ENCODE measurements at regions not wholly inside any gene's neighbourhood (a gene's known extent, or its start where the extent isn't known, plus 50 kb on each side); places are given as distances from the start of the nearest gene placed in this dataset.

DNA sequence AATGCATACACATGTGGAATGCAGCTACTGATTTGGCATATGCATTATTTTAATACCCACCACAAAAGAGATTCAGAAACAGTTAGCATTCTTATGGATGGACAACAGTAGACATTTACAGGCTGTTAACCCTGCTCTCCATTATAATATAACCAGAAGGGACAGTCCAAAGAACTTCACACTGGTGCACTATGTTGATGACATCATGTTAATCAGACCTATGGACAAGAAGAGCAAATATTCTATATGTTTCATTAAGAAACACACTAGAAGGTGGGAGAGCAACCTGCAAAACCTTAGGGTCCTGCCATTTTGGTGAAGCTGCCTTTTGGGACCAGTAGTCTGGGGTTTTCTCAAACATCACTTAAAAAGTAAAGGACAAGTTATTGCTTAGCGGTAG lies 701.3 kb downstream of the UQCRFS1 start:
- H3K4me2 ChIP-seq (ENCODE audit: low read length) = no peak overlapping the region
- H3K9me3 ChIP-seq (replicated peaks; ENCODE audit: low read length) = no peaks in the 10 kb centered on the region
- H3K4me3 ChIP-seq (ENCODE audit: low read length) = no peak overlapping the region
- no peak overlapping the region for H3K9ac ChIP-seq (ENCODE audit: low read depth, low read length)
- H3K27me3 ChIP-seq (ENCODE audit: control insufficient read depth, insufficient read depth, low read length) = no peaks in the 10 kb centered on the region
- no peaks in the 10 kb centered on the region for H3K4me1 ChIP-seq (ENCODE audit: control insufficient read depth, insufficient read depth, low read length)
- H3K36me3 ChIP-seq (ENCODE audit: insufficient read depth, low read length) = no peaks in the 10 kb centered on the region

DNA sequence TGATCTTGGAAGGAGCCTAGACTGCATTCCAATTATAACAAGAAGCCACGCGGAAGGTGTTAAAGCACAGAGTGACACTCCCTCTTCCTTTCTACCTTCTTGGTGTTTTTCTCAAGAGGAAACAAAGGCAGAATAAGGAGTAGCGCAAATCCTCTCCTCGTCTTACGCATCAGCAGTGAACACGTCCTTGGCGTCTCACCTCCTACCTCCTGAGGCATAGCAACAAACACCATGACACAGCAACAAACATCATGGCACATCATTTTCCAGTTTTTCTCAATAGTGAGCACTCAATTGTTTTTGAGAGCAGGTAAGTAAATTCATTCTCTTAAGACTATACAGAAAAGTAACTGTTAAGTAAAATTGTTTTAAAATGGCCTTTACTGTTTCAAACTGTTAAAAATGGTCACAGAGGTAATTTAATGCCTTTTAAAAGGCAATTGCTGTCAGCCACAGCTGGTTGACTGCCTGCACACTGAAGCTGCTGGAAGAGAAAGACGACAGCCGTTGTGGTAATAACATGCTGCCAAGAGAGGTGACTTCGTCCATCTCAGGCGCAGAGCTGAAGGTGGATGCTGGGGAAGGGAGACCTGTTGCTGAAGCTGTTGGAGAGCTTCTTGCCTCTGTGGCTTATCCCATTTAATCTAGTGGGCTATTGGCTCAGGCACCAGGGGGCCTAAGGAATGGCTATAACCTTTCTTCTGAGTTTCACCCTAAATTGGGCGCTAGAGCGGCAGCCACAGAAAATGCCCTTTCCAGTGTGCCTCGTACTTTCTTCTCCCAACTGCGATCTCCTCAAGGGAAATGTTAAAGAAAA lies 703.7 kb downstream of the UQCRFS1 start:
- Histone ChIP-seq H3K4me2 (ENCODE audit: low read length) (no peak overlapping the region), H3K9me3 (replicated peaks; ENCODE audit: low read length) (no peaks in the 10 kb centered on the region), H3K9ac (ENCODE audit: low read depth, low read length) (no peak overlapping the region), H3K4me3 (ENCODE audit: low read length) (no peak overlapping the region), H3K4me1 (ENCODE audit: control insufficient read depth, insufficient read depth, low read length) (no peaks in the 10 kb centered on the region), H3K36me3 (ENCODE audit: insufficient read depth, low read length) (no peaks in the 10 kb centered on the region), H3K27me3 (ENCODE audit: control insufficient read depth, insufficient read depth, low read length) (no peaks in the 10 kb centered on the region)

DNA sequence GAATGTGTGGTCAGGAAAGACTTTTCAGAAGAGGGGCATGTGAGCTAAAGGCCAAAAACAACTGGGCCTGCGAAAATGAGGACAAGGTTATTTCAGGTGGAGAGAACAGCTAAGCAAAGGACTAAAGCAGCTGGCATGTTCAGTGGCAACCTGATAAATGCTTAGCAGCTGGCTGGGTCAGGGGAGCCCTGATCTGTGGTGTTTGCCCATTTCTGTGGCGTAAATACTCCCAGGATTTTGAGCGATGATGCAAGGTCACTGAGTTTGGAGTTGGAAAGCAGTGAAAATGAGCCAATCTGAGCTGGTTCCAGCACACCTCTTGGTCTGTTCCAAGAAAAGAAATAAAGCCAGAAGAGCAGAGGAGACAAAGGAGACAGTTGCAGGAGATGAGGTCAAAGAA lies 704.3 kb downstream of the UQCRFS1 start:
- H3K9me3 ChIP-seq (replicated peaks; ENCODE audit: low read length) = no peaks in the 10 kb centered on the region

DNA sequence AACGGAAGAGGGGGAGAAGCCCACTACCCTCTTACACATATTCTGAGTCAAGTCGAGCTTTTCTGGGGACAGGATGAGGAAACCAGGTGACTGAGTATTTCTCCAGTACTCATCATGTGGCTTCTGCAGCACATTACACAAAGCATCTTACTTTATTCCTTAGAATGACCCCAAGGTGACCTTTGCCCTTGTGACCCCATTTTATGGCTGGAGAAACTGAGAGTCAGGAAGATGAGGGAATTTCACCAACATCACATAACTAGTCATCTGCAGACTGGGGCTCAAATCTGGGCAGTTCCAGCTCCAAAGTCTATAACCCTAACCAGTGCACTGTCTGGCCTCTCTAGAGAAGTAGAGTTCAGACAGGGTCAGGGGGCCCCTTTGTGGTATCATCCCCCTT lies 707.0 kb downstream of the UQCRFS1 start:
- no peak overlapping the region for H3K4me3 ChIP-seq (ENCODE audit: low read length)
- H3K9ac ChIP-seq (ENCODE audit: low read depth, low read length) = no peak overlapping the region
- H3K36me3 ChIP-seq (ENCODE audit: insufficient read depth, low read length) = no peaks in the 10 kb centered on the region
- H3K27me3 ChIP-seq (ENCODE audit: control insufficient read depth, insufficient read depth, low read length) = no peaks in the 10 kb centered on the region
- no peaks in the 10 kb centered on the region for H3K4me1 ChIP-seq (ENCODE audit: control insufficient read depth, insufficient read depth, low read length)
- H3K9me3 ChIP-seq (replicated peaks; ENCODE audit: low read length) = no peaks in the 10 kb centered on the region
- no peak overlapping the region for H3K4me2 ChIP-seq (ENCODE audit: low read length)

More for the DNA sequence above, 704.3 kb downstream of the UQCRFS1 start:
- H3K36me3 ChIP-seq (ENCODE audit: insufficient read depth, low read length) = no peaks in the 10 kb centered on the region
- H3K4me3 ChIP-seq (ENCODE audit: low read length) = no peak overlapping the region
- no peak overlapping the region for H3K4me2 ChIP-seq (ENCODE audit: low read length)
- no peaks in the 10 kb centered on the region for H3K4me1 ChIP-seq (ENCODE audit: control insufficient read depth, insufficient read depth, low read length)
- H3K9ac ChIP-seq (ENCODE audit: low read depth, low read length) = no peak overlapping the region
- H3K27me3 ChIP-seq (ENCODE audit: control insufficient read depth, insufficient read depth, low read length) = no peaks in the 10 kb centered on the region

DNA sequence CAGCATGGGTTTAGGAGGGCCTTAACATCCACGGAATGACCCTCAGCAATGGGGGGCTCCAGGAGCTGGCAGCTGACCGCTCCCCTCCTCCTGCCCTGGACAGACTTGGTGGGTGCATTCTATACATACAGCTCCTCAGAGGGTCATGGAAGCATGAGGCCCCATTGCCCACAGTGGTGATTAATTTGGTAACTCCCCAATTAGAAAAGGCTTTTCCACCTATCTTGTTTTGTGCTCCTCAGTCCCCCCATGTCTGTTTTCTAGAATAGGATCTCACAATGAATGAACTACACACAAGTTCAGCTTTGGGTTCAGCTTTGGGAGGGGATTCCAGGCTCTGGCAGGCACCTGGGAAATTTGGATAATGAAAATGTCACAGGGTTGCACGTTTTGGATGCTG lies 707.8 kb downstream of the UQCRFS1 start:
- H3K4me3 ChIP-seq (ENCODE audit: low read length) = no peak overlapping the region
- no peaks in the 10 kb centered on the region for H3K36me3 ChIP-seq (ENCODE audit: insufficient read depth, low read length)
- no peaks in the 10 kb centered on the region for H3K9me3 ChIP-seq (replicated peaks; ENCODE audit: low read length)
- H3K9ac ChIP-seq (ENCODE audit: low read depth, low read length) = no peak overlapping the region
- H3K4me2 ChIP-seq (ENCODE audit: low read length) = no peak overlapping the region
- no peaks in the 10 kb centered on the region for H3K27me3 ChIP-seq (ENCODE audit: control insufficient read depth, insufficient read depth, low read length)
- no peaks in the 10 kb centered on the region for H3K4me1 ChIP-seq (ENCODE audit: control insufficient read depth, insufficient read depth, low read length)

DNA sequence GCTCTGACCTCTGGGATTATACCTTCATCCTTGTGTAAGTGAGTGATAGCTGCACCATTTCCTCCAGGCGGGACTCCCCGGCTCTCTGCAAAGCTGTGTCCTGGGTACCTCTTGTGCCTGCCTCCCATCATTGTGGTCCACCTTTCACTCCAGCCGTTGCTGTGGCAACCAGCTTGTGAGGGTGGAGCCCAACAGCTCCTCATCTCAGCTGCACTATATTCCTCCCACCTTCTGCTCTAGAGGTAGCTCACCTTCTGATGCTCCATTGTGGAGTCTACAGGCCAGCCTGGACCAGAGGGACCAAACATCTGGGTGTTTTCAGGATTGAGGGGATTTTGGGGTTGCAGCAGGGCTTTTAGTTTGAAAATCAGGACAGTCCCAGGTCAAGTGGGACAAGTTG lies 708.2 kb downstream of the UQCRFS1 start:
- no peaks in the 10 kb centered on the region for H3K36me3 ChIP-seq (ENCODE audit: insufficient read depth, low read length)
- no peak overlapping the region for H3K4me2 ChIP-seq (ENCODE audit: low read length)
- no peaks in the 10 kb centered on the region for H3K9me3 ChIP-seq (replicated peaks; ENCODE audit: low read length)
- no peaks in the 10 kb centered on the region for H3K4me1 ChIP-seq (ENCODE audit: control insufficient read depth, insufficient read depth, low read length)
- H3K27me3 ChIP-seq (ENCODE audit: control insufficient read depth, insufficient read depth, low read length) = no peaks in the 10 kb centered on the region
- no peak overlapping the region for H3K9ac ChIP-seq (ENCODE audit: low read depth, low read length)
- H3K4me3 ChIP-seq (ENCODE audit: low read length) = no peak overlapping the region

DNA sequence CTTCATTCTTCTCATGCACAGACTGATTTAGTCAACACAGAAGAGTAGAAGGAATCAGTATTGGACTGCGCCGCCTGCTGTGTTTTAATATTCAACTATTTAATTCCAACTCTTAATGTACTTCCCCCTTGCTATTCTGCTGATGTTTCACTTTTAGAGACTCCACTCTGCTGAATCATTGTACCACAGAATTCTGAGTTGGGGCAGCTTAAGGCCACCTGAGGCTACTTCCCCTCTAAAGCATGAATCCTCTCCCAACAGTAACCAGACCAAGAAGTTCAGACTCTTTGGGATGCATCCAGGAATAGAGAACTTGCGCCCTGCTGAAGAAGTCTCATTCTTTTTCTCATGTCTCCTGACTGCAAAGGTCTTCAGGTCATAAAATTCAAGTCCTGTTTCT lies 708.8 kb downstream of the UQCRFS1 start:
- Histone ChIP-seq H3K27me3 (ENCODE audit: control insufficient read depth, insufficient read depth, low read length) (no peaks in the 10 kb centered on the region), H3K4me3 (ENCODE audit: low read length) (no peak overlapping the region), H3K9ac (ENCODE audit: low read depth, low read length) (no peak overlapping the region), H3K4me1 (ENCODE audit: control insufficient read depth, insufficient read depth, low read length) (no peaks in the 10 kb centered on the region), H3K9me3 (replicated peaks; ENCODE audit: low read length) (no peaks in the 10 kb centered on the region), H3K4me2 (ENCODE audit: low read length) (no peak overlapping the region), H3K36me3 (ENCODE audit: insufficient read depth, low read length) (no peaks in the 10 kb centered on the region)

DNA sequence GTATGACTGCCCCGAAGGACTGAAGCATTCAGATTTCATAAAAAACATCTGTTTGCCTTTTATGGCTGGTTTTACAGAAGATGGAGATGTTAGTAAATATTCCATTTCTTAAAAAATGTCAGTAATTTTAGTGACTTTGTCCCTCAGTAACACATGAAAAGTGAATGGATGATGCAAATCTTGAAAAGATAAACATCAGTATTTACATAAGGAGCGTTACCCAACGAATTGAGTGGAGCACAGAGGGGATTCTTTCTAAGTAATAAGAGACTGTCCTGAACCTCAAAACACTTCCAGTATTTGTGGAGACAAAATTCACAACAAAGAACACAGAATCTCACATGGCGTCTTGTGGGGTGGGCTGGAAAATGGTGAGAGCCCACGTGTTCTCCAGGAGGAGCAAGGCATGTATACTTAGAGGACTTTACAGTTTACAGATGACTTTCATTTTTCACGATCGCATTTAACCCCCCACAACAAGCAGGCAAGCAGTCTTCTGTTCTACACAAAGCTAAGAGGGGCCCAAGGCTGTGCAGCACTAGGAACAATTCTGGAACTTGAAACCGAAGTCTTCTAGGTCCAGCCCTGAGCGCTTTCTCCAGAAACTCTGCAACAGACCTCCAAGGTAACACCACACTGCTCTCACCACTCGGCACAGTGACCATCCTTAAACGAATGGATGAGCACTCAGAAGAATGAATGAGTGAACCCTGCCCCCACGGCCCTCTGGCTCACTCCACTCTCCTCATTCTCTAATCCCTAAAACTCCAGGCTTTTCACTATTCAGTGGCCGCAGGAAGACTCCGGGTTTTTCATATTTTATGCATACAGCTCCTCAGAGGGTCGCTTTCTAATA lies 709.8 kb downstream of the UQCRFS1 start:
- H3K36me3 ChIP-seq (ENCODE audit: insufficient read depth, low read length) = no peaks in the 10 kb centered on the region
- no peaks in the 10 kb centered on the region for H3K4me1 ChIP-seq (ENCODE audit: control insufficient read depth, insufficient read depth, low read length)
- H3K9me3 ChIP-seq (replicated peaks; ENCODE audit: low read length) = no peaks in the 10 kb centered on the region
- no peak overlapping the region for H3K4me2 ChIP-seq (ENCODE audit: low read length)
- no peak overlapping the region for H3K4me3 ChIP-seq (ENCODE audit: low read length)
- H3K9ac ChIP-seq (ENCODE audit: low read depth, low read length) = no peak overlapping the region
- H3K27me3 ChIP-seq (ENCODE audit: control insufficient read depth, insufficient read depth, low read length) = no peaks in the 10 kb centered on the region

DNA sequence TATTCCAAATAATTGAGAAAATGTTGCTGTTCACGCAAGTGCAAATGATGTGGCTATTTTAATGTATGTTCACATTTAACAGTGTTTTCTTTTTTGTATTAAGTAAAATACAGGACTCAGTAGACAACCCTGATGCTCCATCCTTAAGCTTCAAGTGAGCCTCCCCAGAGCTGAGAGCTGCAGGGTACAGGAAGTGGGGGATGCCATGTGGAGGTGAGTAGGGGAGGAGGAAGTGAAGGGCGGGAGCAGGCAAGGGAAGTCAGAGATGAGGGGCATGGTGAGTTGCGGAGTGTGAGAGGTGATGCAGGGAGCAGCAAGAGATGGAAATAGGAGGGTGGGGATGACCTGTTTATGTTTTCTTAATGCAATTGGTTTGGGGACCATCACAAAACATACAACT lies 711.0 kb downstream of the UQCRFS1 start:
- H3K4me3 ChIP-seq (ENCODE audit: low read length) = no peak overlapping the region
- H3K4me1 ChIP-seq (ENCODE audit: control insufficient read depth, insufficient read depth, low read length) = peaks cover 2% of the 10 kb centered on the region
- no peak overlapping the region for H3K9ac ChIP-seq (ENCODE audit: low read depth, low read length)
- no peak overlapping the region for H3K4me2 ChIP-seq (ENCODE audit: low read length)
- H3K27me3 ChIP-seq (ENCODE audit: control insufficient read depth, insufficient read depth, low read length) = no peaks in the 10 kb centered on the region
- no peaks in the 10 kb centered on the region for H3K36me3 ChIP-seq (ENCODE audit: insufficient read depth, low read length)
- no peaks in the 10 kb centered on the region for H3K9me3 ChIP-seq (replicated peaks; ENCODE audit: low read length)

DNA sequence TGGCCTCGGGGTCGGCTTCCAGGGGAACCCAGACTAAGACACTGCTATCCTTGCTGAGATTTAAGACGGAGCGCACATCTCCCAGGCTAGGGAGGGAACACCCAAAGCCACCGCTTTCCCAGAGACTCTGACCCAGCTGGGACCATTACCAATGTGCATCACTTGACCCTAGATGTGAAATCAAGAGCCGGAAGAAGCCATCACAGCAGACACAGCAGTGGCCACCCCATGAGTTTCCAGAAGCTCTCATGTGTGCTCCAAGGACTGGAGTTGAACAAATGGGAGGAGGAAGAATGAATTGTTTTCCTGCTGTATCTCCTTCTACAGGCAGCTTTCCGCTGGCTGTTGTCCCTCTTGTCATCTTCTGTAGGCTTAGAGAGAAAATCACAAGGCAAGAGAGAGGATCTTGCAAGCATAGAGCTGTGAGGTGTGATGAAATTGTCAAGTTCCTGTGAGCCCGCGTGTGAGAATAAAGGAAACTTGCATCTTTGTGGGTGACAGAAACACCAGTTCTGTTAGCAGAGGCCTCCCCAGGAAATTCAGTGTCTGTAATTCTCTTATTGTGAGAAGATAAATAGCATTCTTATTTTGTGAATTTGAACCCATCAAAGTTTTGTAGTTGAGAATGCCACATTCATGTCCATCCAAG lies 711.8 kb downstream of the UQCRFS1 start:
- Histone ChIP-seq H3K36me3 (ENCODE audit: insufficient read depth, low read length) (no peaks in the 10 kb centered on the region), H3K9ac (ENCODE audit: low read depth, low read length) (no peak overlapping the region), H3K27me3 (ENCODE audit: control insufficient read depth, insufficient read depth, low read length) (no peaks in the 10 kb centered on the region), H3K9me3 (replicated peaks; ENCODE audit: low read length) (no peaks in the 10 kb centered on the region), H3K4me2 (ENCODE audit: low read length) (no peak overlapping the region), H3K4me3 (ENCODE audit: low read length) (no peak overlapping the region), H3K4me1 (ENCODE audit: control insufficient read depth, insufficient read depth, low read length) (peaks cover 3% of the 10 kb centered on the region)

DNA sequence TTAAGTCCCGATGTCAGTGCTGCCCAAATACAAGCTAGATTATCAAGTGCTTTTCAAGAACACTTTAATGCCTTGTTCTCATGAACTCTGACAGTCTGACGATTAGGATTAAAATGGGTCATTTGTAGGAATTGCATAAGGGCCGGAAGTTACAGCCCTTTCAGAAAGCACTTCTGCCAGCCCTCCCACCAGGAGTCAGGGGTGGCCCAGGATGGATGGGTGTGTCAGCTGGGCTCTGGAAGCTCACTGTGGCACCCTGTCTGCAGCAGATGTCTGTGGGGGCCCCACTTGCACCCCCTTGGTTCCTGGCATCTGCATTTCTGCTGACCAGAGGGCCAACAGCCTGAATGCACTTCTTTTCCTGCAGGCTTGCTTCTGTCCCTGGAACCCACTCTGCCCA lies 712.7 kb downstream of the UQCRFS1 start:
- Histone ChIP-seq H3K9ac (ENCODE audit: low read depth, low read length) (no peak overlapping the region), H3K9me3 (replicated peaks; ENCODE audit: low read length) (no peaks in the 10 kb centered on the region), H3K36me3 (ENCODE audit: insufficient read depth, low read length) (no peaks in the 10 kb centered on the region), H3K4me2 (ENCODE audit: low read length) (no peak overlapping the region), H3K4me3 (ENCODE audit: low read length) (no peak overlapping the region), H3K27me3 (ENCODE audit: control insufficient read depth, insufficient read depth, low read length) (no peaks in the 10 kb centered on the region), H3K4me1 (ENCODE audit: control insufficient read depth, insufficient read depth, low read length) (peaks cover 3% of the 10 kb centered on the region)
